H1 (cell line): ENCODE measurements at regions not wholly inside any gene's neighbourhood (a gene's known extent, or its start where the extent isn't known, plus 50 kb on each side); places are given as distances from the start of the nearest gene placed in this dataset.

Experiments
- ASH2L ChIP-seq: fragments of 200-600, 300-600 bp; sonication (generic); IDR thresholded peaks from one replicate; pipeline ENCODE4 v1.7.1; 2017; ENCODE audit warnings: low read length
- JUN ChIP-seq: IDR thresholded peaks from 2 replicates; pipeline ENCODE4 v1.6.1; 2011; ENCODE audit warnings: low read depth, mild to moderate bottlenecking, improper control_type of control experiment, low read length
- TF ChIP-seq, protein P1 (sequence below): IDR thresholded peaks from 2 replicates; pipeline ENCODE4 v1.6.1; 2011; ENCODE audit warnings: low read depth, mild to moderate bottlenecking, low read length; ENCODE audit not compliant: insufficient read depth

- TF ChIP-seq ASH2L (no peak), JUN (no peak)
- TF ChIP-seq, protein P1, sequence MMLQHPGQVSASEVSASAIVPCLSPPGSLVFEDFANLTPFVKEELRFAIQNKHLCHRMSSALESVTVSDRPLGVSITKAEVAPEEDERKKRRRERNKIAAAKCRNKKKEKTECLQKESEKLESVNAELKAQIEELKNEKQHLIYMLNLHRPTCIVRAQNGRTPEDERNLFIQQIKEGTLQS = no peak
Measured at GRCh38 chr7:125279961-125280360, 350.3 kb upstream of the POT1 start (continued).
